GM12892 (cell line): ENCODE measurements at regions not wholly inside any gene's neighbourhood (a gene's known extent, or its start where the extent isn't known, plus 50 kb on each side); places are given as distances from the start of the nearest gene placed in this dataset.

Source experiments
- POLR2A ChIP-seq: IDR thresholded peaks from 2 replicates; pipeline ENCODE4 v1.6.1; 2011; ENCODE audit warnings: low read depth, low read length, control low read depth
- POLR2AphosphoS5 ChIP-seq: IDR thresholded peaks from 2 replicates; pipeline ENCODE4 v1.6.1; 2011; ENCODE audit warnings: low read depth, low read length, control low read depth

- TF ChIP-seq POLR2A (no peak), POLR2AphosphoS5 (no peak)
These were observed 217.8 kb upstream of the MAST4 start for GRCh38 chr5:66378407-66378806.
